ENCODE measurements at regions not wholly inside any gene's neighbourhood (a gene's known extent, or its start where the extent isn't known, plus 50 kb on each side); places are given as distances from the start of the nearest gene placed in this dataset.
A peak's percentile ranks its signal among the peaks of the same experiment; 100 is the strongest.
"Not testable (repeated sequence)": the region's sequence is repeated elsewhere in the genome, so short reads cannot be mapped to it uniquely, and the experiment has no call there.

- no peak for DNase-seq
Observed at GRCh38 chr10:121243609-121244241, 354.5 kb downstream of the FGFR2 start.

GRCh38 chr10:121244818-121245217 is 353.4 kb downstream of the FGFR2 start:
- DNase-seq, result no peak

DNA sequence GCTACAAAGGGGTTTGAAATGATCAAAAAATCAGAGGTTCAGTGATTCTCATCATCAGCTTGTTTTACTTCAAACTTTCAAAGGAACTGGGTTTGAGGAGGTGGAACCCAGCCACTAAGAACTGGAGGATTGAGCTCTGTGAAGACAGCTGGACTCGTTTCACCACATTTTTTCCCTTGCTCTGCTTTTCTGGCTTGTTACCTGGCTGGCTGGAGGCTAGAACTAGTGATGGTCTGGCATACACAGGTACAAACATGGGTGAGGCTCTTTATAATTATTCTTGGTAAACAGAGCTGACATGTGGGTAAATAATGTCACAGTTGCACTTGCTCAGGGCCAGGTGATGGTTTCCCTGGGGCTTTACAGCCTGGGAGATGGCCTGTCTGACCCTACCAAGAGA is 352.5 kb downstream of the FGFR2 start:
- DNase-seq, result peak; percentile 6

- no peak for DNase-seq
Observed at GRCh38 chr10:121248266-121248665, 350.0 kb downstream of the FGFR2 start.

- DNase-seq, result no peak
Observed at GRCh38 chr10:121250995-121251764, 347.1 kb downstream of the FGFR2 start.

DNA sequence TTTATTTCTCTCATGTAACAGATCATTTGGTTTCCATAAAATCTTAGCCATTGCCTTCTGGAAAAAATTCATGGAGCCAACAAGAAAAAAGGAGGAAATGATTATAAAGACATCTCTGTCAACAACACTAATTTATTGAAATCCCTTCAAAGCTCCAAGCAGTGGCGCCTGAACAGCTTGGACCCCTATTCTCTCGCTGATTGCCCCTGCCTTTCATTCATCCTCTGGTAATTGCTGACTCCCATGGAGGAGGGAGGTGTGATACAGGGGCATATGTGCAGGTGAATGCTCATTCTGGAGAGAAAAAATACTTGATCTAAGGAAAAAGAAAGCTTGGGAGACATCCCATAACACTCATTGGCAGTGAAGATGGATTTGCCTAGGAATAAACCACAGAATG is 345.5 kb downstream of the FGFR2 start:
- no peak for DNase-seq

DNA sequence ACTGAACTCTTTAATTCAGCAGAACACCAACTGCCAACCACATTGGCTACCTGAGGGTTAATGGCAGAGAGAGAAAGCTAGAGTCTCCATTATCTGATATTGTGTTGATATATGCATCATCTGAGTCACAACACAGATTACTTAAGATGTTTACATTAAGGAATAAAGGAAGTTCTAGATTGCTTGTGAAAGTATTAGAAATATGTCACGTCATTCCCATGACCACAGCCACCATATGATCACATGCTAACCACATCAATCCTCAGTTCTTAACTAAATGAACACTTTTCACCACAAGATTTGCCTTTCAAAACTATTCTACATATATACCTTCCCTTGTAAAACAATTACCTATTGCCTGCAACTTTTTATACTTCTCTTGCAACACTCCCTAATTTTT is 337.9 kb downstream of the FGFR2 start:
- DNase-seq, result no peak

DNA sequence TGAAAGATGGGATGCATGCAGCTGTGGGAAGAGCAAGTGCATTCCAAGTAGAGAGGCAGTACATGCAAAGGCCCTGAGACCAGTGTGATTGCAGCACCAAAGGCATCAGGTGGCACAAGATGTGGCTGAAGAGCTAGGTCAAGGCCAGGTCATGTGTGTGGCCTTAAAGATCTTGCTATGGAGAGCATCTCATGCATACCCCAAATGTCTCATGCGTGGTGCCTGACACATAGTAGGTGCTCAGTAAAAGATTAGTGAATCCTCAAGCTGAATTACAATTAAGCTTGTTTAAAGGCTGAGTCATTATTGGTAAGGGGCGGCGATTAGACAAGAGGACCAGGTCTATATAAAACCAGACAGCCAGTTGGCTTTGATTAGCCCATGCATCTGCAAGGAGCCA is 336.6 kb downstream of the FGFR2 start:
- DNase-seq, result no peak

DNA sequence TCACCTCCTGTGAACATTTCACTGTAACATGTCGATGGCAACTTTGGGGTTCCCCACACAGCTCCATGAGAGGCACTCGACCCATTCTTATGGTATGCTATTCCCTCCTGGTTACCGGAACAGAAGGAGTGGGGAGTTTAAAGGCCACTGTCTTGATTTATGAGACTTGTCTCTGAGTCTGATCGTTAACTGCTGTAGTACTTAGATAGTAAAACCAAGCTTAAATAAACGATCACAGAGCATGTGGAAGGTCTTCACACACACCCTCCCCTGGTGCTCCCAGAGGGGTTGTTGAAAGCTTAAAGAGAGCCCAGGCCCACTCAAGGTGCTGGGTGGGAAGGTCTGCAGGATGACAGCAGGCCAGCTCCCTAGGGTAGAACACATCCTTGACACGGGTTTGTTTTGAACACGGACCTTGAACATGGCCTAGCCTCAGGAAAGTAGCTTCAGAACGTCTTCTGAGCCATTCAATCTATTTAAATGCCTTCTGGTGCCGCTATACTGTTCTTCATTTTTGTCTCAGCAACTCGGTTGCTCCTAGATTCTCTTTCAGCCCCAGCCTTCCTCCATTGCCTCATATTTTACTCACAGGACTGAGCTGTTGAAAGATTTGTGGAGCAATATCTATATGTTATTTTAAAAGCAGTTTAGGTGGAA is 335.3 kb downstream of the FGFR2 start:
- DNase-seq, result no peak

- no peak for DNase-seq
Observed at GRCh38 chr10:121263431-121263783, 334.8 kb downstream of the FGFR2 start.

GRCh38 chr10:121265360-121266123 is 332.7 kb downstream of the FGFR2 start:
- DNase-seq, result no peak

GRCh38 chr10:121266370-121266769 is 331.9 kb downstream of the FGFR2 start:
- DNase-seq, result no peak

DNA sequence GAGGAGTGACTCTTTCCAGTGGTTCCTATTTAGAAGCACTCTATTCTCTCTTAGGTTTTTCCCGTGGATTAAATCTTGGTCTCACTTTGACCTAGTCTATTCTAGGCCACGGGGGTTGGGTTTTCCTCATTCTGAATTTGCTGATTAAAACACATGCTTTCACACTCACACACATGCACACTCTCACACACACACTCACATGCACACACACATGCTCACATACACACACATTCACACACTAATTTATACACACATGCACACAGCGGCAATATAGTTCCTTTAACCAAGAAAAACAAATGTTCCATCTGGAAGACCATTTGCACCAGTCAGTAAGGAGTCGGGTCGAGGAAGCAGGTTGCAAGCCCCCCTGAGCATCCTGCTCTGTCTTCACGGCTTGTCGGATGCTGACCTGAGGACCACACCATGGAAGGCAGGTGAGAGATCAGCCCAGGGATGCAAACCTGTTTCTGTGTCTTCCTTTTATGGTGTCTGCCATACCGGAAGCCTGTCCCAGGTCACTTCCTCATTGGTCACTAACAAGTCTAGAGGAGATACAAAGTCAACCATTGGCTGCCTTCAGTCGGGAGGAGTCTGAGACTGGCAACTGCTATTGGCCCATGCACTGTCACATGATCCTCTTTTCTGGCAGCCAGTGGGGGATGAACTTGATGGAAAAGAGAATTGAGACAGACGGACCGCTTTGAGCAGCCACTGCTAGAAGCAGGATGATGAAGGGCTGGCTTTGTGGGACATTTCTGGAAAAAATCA is 330.8 kb downstream of the FGFR2 start:
- DNase-seq, result no peak

- no peak for DNase-seq
Observed at GRCh38 chr10:121268363-121268762, 329.9 kb downstream of the FGFR2 start.

GRCh38 chr10:121268863-121269432 is 329.3 kb downstream of the FGFR2 start:
- no peak for DNase-seq

- no peak for DNase-seq
Observed at GRCh38 chr10:121270906-121271305, 327.3 kb downstream of the FGFR2 start.

GRCh38 chr10:121276046-121276445 is 322.2 kb downstream of the FGFR2 start:
- DNase-seq, result no peak

DNA sequence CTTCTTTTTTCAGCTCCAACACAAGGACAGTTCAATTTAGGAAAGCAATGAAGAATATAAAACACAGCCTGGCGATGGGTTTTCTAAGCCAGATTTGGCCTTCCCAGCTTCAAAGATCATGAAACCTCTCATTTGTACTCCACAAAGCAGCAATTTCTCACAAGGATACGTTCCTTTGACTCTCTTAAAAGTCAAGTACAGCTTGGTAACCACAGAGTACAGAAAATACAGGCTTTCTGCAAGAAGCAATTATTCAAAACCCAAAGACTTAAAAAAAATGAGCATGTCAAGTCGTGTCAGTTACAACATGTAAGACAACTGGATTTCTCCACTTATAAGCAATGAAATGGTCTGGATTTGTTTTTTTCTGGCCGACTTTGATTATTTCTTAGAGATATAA is 321.4 kb downstream of the FGFR2 start:
- no peak for DNase-seq

- DNase-seq, result not testable (repeated sequence)
Observed at GRCh38 chr10:121278386-121278785, 319.9 kb downstream of the FGFR2 start.

DNA sequence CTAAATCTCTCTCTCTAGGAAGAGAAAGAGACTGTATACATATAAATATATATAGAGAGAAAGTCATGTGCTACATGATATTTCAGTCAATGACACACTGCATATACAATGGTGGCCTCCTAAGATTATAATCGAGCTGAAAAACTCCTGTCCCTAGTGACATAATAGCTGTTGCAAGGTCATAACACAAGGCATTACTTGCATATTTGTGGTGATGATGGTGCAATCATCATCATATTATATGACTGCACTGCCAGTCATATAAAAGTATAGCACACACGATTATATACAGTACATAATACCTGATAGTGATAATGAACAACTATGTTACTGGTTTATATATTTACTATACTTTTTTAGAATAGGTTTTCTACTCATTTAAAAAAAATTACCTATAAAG is 316.7 kb downstream of the FGFR2 start:
- DNase-seq, result no peak

GRCh38 chr10:121282264-121282663 is 316.0 kb downstream of the FGFR2 start:
- DNase-seq, result no peak

DNA sequence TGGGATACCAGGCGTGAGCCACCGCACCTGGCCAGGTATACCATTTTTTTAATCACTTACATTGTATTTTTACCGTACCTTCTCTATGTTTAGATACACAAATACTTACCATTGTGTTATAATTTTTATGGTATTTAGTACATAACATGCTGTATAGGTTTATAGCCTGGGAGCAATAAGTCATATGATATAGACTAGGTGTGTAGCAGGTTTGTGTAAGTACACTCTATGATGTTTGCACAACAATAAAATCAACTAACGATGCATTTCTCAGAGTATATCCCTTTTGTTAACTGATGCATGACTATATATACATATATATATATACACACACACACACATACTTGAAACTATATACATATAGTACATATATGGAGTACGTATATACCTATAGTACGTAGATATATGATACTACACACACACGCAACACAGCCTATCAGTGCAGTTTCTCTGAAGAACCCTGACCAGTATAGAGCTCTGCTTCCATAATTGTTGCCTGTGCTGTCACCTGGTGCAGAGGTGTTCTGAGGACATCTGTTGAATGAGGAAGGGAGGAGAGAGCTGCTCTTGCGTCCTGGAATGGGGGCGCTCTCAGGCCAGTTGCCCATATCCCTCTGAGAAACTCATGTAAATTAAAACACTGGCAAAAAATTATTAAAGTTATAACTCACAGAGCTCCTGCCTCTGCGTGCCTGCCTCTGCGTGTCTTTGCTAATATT is 315.3 kb downstream of the FGFR2 start:
- no peak for DNase-seq

Data from NCI-H345 (cell line).